ENCODE measurements at regions not wholly inside any gene's neighbourhood (a gene's known extent, or its start where the extent isn't known, plus 50 kb on each side); places are given as distances from the start of the nearest gene placed in this dataset.

GRCh38 chr2:187715590-187715989, 161.4 kb upstream of the TFPI start:
- TF ChIP-seq CTCF (conservative IDR thresholded peaks at IDR 0.05; ENCODE audit: low read depth, low read length), result no peak
- no peak for TF ChIP-seq EZH2 (IDR thresholded peaks at IDR 0.05; ENCODE audit: borderline replicate concordance, low read depth, low read length, poor library complexity, severe bottlenecking)

Measured in A673 (cell line).